ENCODE measurements at regions not wholly inside any gene's neighbourhood (a gene's known extent, or its start where the extent isn't known, plus 50 kb on each side); places are given as distances from the start of the nearest gene placed in this dataset.

- Histone ChIP-seq H3K9me3 (ENCODE audit: control insufficient read depth in 4 of 4, insufficient read depth in 3 of 4, low read length in 3 of 4) (no peaks in the 10 kb centered on the region), H3K4me3 (no peak overlapping the region), H3K36me3 (ENCODE audit: control insufficient read depth in 4 of 4, insufficient read depth in 4 of 4, low read length in 4 of 4) (no peaks in the 10 kb centered on the region), H3K27me3 (ENCODE audit: control insufficient read depth in 3 of 3, insufficient read depth in 3 of 3, low read length in 2 of 3) (no peaks in the 10 kb centered on the region), H3K4me1 (ENCODE audit: control insufficient read depth in 5 of 5, insufficient read depth in 5 of 5, low read length in 5 of 5) (peaks cover 0 to 9% (median 4%) of the 10 kb centered on the region in 5 donors), H3K9ac (ENCODE audit: insufficient read depth in 1 of 2, low read length in 2 of 2) (no peak overlapping the region), H3K27ac (ENCODE audit: low read depth in 1 of 2, low read length in 1 of 2) (no peak overlapping the region)
- no peak for TF ChIP-seq CTCF (IDR thresholded peaks at IDR 0.05; ENCODE audit: control extremely low read depth, extremely low read depth)
- WGBS, 2 donors: 28 to 58% methylated on average over 7 of the region's 7 CpGs
- DNase-seq (no peak), ATAC-seq (ENCODE audit: insufficient read depth, low FRiP score) (no peak)
These were observed 52.0 kb upstream of the RPL11 start for GRCh38 chr1:23639460-23640095.

DNA sequence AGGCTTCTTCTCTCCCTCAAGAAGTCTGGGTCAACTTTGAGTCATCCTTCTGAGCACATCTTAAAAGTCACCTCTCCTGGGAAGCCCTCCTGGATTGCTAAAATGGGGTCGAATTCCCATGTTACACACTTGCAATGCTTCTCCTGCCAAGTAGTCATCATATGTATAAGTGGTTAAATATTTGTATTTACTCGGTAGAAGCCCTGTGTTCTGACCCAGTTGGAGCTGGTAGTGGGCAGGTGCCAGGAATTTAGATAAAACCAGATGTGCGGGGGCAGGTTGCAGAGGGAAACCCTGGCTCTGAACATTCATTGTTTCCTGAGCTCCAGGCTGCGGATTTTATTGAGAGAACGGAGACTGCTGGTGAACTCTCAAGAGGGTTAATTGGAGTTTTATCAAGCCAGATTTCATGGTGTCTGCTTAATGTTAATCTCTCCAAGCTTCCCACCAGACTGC, 52.8 kb upstream of the RPL11 start:
- H3K4me3 ChIP-seq: no peak overlapping the region
- no peak for TF ChIP-seq CTCF (IDR thresholded peaks at IDR 0.05; ENCODE audit: control extremely low read depth, extremely low read depth)
- 58 to 74% methylated on average over 5 of the region's 5 CpGs for WGBS, 2 donors
- no peaks in the 10 kb centered on the region for H3K9me3 ChIP-seq (ENCODE audit: control insufficient read depth in 4 of 4, insufficient read depth in 3 of 4, low read length in 3 of 4)
- no peak for DNase-seq
- H3K4me1 ChIP-seq (ENCODE audit: control insufficient read depth in 5 of 5, insufficient read depth in 5 of 5, low read length in 5 of 5): peaks cover 0 to 13% (median 6%) of the 10 kb centered on the region in 5 donors
- no peak for ATAC-seq (ENCODE audit: insufficient read depth, low FRiP score)
- H3K27ac ChIP-seq (ENCODE audit: low read depth in 1 of 2, low read length in 1 of 2): no peak overlapping the region
- H3K27me3 ChIP-seq (ENCODE audit: control insufficient read depth in 3 of 3, insufficient read depth in 3 of 3, low read length in 2 of 3): no peaks in the 10 kb centered on the region
- H3K9ac ChIP-seq (ENCODE audit: insufficient read depth in 1 of 2, low read length in 2 of 2): no peak overlapping the region
- no peaks in the 10 kb centered on the region for H3K36me3 ChIP-seq (ENCODE audit: control insufficient read depth in 4 of 4, insufficient read depth in 4 of 4, low read length in 4 of 4)

DNA sequence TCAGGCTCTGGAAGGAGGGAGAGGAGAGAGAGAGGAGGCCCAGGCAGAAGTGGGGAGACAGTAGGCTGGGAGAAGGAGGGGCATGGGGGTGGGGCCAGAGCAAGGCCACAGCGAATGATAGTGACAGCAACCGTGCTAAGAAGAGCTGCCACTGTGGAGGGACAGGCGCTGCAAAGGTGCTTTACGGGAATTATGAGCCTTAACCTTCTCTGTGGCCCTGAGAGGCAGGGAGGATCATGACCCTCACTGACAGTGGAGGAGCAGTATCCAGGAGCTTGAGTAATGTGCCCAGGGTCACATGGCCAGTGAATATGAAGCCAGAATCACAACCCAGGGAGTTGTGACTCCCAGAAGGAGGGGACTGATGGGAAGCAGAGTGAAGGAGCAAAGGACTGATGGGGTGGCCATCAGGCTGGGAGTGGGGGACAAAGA, 53.4 kb upstream of the RPL11 start:
- 73 to 78% methylated on average over 4 of the region's 4 CpGs for WGBS, 2 donors
- Histone ChIP-seq H3K9ac (ENCODE audit: insufficient read depth in 1 of 2, low read length in 2 of 2) (no peak overlapping the region), H3K9me3 (ENCODE audit: control insufficient read depth in 4 of 4, insufficient read depth in 3 of 4, low read length in 3 of 4) (no peaks in the 10 kb centered on the region), H3K27me3 (ENCODE audit: control insufficient read depth in 3 of 3, insufficient read depth in 3 of 3, low read length in 2 of 3) (no peaks in the 10 kb centered on the region), H3K27ac (ENCODE audit: low read depth in 1 of 2, low read length in 1 of 2) (no peak overlapping the region), H3K4me1 (ENCODE audit: control insufficient read depth in 5 of 5, insufficient read depth in 5 of 5, low read length in 5 of 5) (peaks cover 0 to 13% (median 6%) of the 10 kb centered on the region in 5 donors), H3K36me3 (ENCODE audit: control insufficient read depth in 4 of 4, insufficient read depth in 4 of 4, low read length in 4 of 4) (no peaks in the 10 kb centered on the region), H3K4me3 (no peak overlapping the region)
- TF ChIP-seq CTCF (IDR thresholded peaks at IDR 0.05; ENCODE audit: control extremely low read depth, extremely low read depth): no peak
- no peak for ATAC-seq (ENCODE audit: insufficient read depth, low FRiP score)
- no peak for DNase-seq

- no peak overlapping the region for H3K9ac ChIP-seq (ENCODE audit: insufficient read depth in 1 of 2, low read length in 2 of 2)
- WGBS, 2 donors: 96 to 98% methylated on average over 7 of the region's 7 CpGs
- H3K36me3 ChIP-seq (ENCODE audit: control insufficient read depth in 4 of 4, insufficient read depth in 4 of 4, low read length in 4 of 4): no peaks in the 10 kb centered on the region
- peaks cover 0 to 13% (median 6%) of the 10 kb centered on the region in 5 donors for H3K4me1 ChIP-seq (ENCODE audit: control insufficient read depth in 5 of 5, insufficient read depth in 5 of 5, low read length in 5 of 5)
- no peak for ATAC-seq (ENCODE audit: insufficient read depth, low FRiP score)
- H3K27me3 ChIP-seq (ENCODE audit: control insufficient read depth in 3 of 3, insufficient read depth in 3 of 3, low read length in 2 of 3): no peaks in the 10 kb centered on the region
- no peak overlapping the region for H3K4me3 ChIP-seq
- no peak for TF ChIP-seq CTCF (IDR thresholded peaks at IDR 0.05; ENCODE audit: control extremely low read depth, extremely low read depth)
- no peak for DNase-seq
- H3K9me3 ChIP-seq (ENCODE audit: control insufficient read depth in 4 of 4, insufficient read depth in 3 of 4, low read length in 3 of 4): no peaks in the 10 kb centered on the region
- H3K27ac ChIP-seq (ENCODE audit: low read depth in 1 of 2, low read length in 1 of 2): no peak overlapping the region
These were observed 55.6 kb upstream of the RPL11 start for GRCh38 chr1:23636009-23636408.
